ENCODE measurements at regions not wholly inside any gene's neighbourhood (a gene's known extent, or its start where the extent isn't known, plus 50 kb on each side); places are given as distances from the start of the nearest gene placed in this dataset.

DNA sequence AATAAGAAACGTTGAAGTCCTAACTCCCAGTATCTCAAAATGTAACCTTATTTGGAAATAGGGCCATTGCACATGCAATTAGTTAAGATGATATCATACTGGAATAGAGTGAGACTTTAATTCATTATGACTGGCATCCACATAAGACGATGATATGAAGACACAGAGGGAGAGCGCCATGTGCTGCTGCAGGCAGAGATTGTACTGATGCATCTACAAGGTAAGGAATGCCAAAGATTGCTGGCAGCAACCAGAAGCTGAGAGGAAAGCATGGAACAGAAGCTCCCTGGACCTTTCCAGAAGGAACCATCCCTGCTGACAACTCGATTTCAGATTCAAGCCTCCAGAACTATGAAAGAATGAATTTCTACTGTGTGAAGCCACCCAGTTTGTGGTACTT is 697.0 kb upstream of the INTU start:
- WGBS, 2 experiments (ENCODE audit: low coverage in 1 of 2, low lambda C conversion rate in 2 of 2, missing lambda C conversion rate in 2 of 2), result 29 to 34% methylated on average over 4 of the region's 4 CpGs
- peak overlapping the region; percentile 5; the same call in 1 of the 2 replicates for H2AFZ ChIP-seq

DNA sequence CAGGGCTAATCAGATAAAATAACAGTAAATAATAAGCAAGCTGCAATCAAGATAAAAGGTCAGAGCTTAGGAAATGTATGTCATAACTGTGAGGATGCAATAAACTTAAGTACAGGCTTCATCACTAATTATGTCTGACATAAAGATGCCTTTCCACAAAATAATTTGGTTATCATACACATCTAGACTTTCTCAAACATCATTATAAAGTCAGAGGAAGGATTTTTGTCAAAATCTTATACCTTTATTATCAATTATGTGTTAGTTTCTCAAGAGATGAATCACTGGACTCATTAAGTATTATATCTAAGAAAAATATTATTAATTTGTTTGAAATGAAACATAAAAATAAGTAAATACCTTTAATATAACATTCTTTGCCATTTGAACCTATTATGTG is 695.4 kb upstream of the INTU start:
- H2AFZ ChIP-seq, result no peak overlapping the region

More for the DNA sequence above, 697.0 kb upstream of the INTU start:
- TF ChIP-seq EZH2 (IDR thresholded peaks at IDR 0.05; ENCODE audit: insufficient read depth, poor library complexity, severe bottlenecking) (no peak), EZH2phosphoT487 (IDR thresholded peaks at IDR 0.05; ENCODE audit: insufficient read depth, low read depth) (no peak)
- Histone ChIP-seq H4K20me1 (ENCODE audit: insufficient read depth) (no peaks in the 10 kb centered on the region), H3F3A (ENCODE audit: insufficient read depth) (peaks cover 21% of the 10 kb centered on the region), H3K4me2 (ENCODE audit: unreplicated experiment) (no peak overlapping the region), H3K27ac (no peak overlapping the region), H3K79me2 (ENCODE audit: insufficient read depth) (no peaks in the 10 kb centered on the region), H3K4me1 (ENCODE audit: insufficient read depth) (peaks cover 25% of the 10 kb centered on the region), H3K9ac (no peak overlapping the region), H3K9me3 (ENCODE audit: low read depth) (no peaks in the 10 kb centered on the region), H3K36me3 (ENCODE audit: low read depth) (no peaks in the 10 kb centered on the region), H3K4me3 (no peak overlapping the region), H3K9me2 (ENCODE audit: insufficient read depth) (no peaks in the 10 kb centered on the region), H3K27me3 (replicated peaks; ENCODE audit: insufficient read depth) (no peaks in the 10 kb centered on the region)
- in situ Hi-C loops (cut with MboI), result no loop called here
- no peak for DNase-seq

DNA sequence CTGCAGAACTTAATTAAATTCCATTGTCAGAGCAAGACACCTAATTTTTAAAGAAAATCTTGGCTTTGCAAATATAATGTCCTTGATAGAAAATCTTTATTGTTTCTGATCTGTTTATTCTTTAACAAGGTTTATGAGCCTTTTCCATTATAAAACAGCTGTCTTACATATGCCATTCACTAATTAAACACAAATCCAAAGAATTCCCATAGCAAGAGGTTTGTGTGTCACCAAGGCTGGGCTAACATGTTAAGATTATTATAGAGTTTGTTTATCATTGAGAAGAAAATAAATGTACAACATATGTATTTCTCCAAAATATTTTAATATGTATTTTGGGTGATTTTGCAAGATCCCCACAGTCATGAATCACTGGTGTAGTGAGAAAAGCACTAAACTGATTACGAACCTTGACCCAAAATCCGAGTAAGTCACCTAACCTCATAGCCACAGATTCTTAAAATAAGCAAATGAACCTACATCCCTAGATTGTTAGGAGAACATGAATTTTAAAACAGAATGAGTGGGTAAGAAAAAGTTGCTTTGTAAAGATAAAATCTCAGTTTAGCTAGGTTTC is 694.8 kb upstream of the INTU start:
- no peaks in the 10 kb centered on the region for H3K9me3 ChIP-seq (ENCODE audit: low read depth)
- H3F3A ChIP-seq (ENCODE audit: insufficient read depth), result peaks cover 21% of the 10 kb centered on the region
- no peaks in the 10 kb centered on the region for H3K79me2 ChIP-seq (ENCODE audit: insufficient read depth)
- no peak overlapping the region for H2AFZ ChIP-seq
- peaks cover 25% of the 10 kb centered on the region for H3K4me1 ChIP-seq (ENCODE audit: insufficient read depth)
- TF ChIP-seq EZH2phosphoT487 (IDR thresholded peaks at IDR 0.05; ENCODE audit: insufficient read depth, low read depth), result no peak
- no peak for TF ChIP-seq EZH2 (IDR thresholded peaks at IDR 0.05; ENCODE audit: insufficient read depth, poor library complexity, severe bottlenecking)
- in situ Hi-C loops (cut with MboI), result no loop called here
- peak; percentile 48 for DNase-seq
- no peak overlapping the region for H3K4me3 ChIP-seq
- no peaks in the 10 kb centered on the region for H3K9me2 ChIP-seq (ENCODE audit: insufficient read depth)
- no peaks in the 10 kb centered on the region for H3K27me3 ChIP-seq (replicated peaks; ENCODE audit: insufficient read depth)
- H3K27ac ChIP-seq, result peak overlapping the region; percentile 76
- peak overlapping the region; percentile 66 for H3K4me2 ChIP-seq (ENCODE audit: unreplicated experiment)
- no peaks in the 10 kb centered on the region for H3K36me3 ChIP-seq (ENCODE audit: low read depth)
- WGBS, 2 experiments (ENCODE audit: low coverage in 1 of 2, low lambda C conversion rate in 2 of 2, missing lambda C conversion rate in 2 of 2), result 31 to 39% methylated on average over 2 of the region's 2 CpGs
- no peaks in the 10 kb centered on the region for H4K20me1 ChIP-seq (ENCODE audit: insufficient read depth)
- H3K9ac ChIP-seq, result no peak overlapping the region

More for the DNA sequence above, 695.4 kb upstream of the INTU start:
- Histone ChIP-seq H3K9ac (no peak overlapping the region), H4K20me1 (ENCODE audit: insufficient read depth) (no peaks in the 10 kb centered on the region), H3K27ac (no peak overlapping the region), H3K4me2 (ENCODE audit: unreplicated experiment) (no peak overlapping the region), H3K79me2 (ENCODE audit: insufficient read depth) (no peaks in the 10 kb centered on the region), H3F3A (ENCODE audit: insufficient read depth) (peaks cover 21% of the 10 kb centered on the region), H3K4me3 (no peak overlapping the region), H3K9me3 (ENCODE audit: low read depth) (no peaks in the 10 kb centered on the region), H3K9me2 (ENCODE audit: insufficient read depth) (no peaks in the 10 kb centered on the region), H3K27me3 (replicated peaks; ENCODE audit: insufficient read depth) (no peaks in the 10 kb centered on the region), H3K36me3 (ENCODE audit: low read depth) (no peaks in the 10 kb centered on the region), H3K4me1 (ENCODE audit: insufficient read depth) (peaks cover 25% of the 10 kb centered on the region)
- no peak for TF ChIP-seq EZH2 (IDR thresholded peaks at IDR 0.05; ENCODE audit: insufficient read depth, poor library complexity, severe bottlenecking)
- no peak for TF ChIP-seq EZH2phosphoT487 (IDR thresholded peaks at IDR 0.05; ENCODE audit: insufficient read depth, low read depth)
- no peak for DNase-seq
- in situ Hi-C loops (cut with MboI), result no loop called here

DNA sequence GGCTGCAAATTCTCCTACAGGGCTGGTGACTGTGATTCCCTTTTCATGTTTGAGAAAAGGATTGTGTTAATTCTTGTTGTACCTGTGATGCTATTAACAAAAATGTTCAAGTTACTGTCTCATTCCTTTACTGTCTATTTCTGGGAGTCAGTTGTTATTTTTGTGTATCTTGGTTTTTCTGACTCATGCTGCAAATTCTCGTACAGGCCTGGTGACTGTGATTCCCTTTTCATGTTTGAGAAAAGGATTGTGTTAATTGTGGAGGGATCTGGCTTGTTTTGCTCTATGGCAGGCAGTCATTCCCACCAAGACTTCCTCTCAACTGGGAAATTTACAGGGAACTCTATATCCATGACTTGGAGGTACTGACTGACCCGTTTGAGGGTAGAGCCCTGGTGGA is 693.4 kb upstream of the INTU start:
- Histone ChIP-seq H3K9me3 (ENCODE audit: low read depth) (no peaks in the 10 kb centered on the region), H3F3A (ENCODE audit: insufficient read depth) (peaks cover 21% of the 10 kb centered on the region), H3K4me3 (no peak overlapping the region), H3K36me3 (ENCODE audit: low read depth) (no peaks in the 10 kb centered on the region), H4K20me1 (ENCODE audit: insufficient read depth) (no peaks in the 10 kb centered on the region), H3K9me2 (ENCODE audit: insufficient read depth) (no peaks in the 10 kb centered on the region), H3K9ac (peak overlapping the region; percentile 34; the same call in 1 of the 2 replicates), H3K4me1 (ENCODE audit: insufficient read depth) (peaks cover 25% of the 10 kb centered on the region), H3K4me2 (ENCODE audit: unreplicated experiment) (peak overlapping the region; percentile 66), H3K79me2 (ENCODE audit: insufficient read depth) (no peaks in the 10 kb centered on the region), H2AFZ (peak overlapping the region; percentile 59), H3K27me3 (replicated peaks; ENCODE audit: insufficient read depth) (no peaks in the 10 kb centered on the region), H3K27ac (peak overlapping the region; percentile 76)
- TF ChIP-seq EZH2 (IDR thresholded peaks at IDR 0.05; ENCODE audit: insufficient read depth, poor library complexity, severe bottlenecking), result no peak
- no peak for TF ChIP-seq EZH2phosphoT487 (IDR thresholded peaks at IDR 0.05; ENCODE audit: insufficient read depth, low read depth)
- peak; percentile 79 for DNase-seq
- in situ Hi-C loops (cut with MboI), result no loop called here
- 24 to 29% methylated on average over 2 of the region's 2 CpGs for WGBS, 2 experiments (ENCODE audit: low coverage in 1 of 2, low lambda C conversion rate in 2 of 2, missing lambda C conversion rate in 2 of 2)

DNA sequence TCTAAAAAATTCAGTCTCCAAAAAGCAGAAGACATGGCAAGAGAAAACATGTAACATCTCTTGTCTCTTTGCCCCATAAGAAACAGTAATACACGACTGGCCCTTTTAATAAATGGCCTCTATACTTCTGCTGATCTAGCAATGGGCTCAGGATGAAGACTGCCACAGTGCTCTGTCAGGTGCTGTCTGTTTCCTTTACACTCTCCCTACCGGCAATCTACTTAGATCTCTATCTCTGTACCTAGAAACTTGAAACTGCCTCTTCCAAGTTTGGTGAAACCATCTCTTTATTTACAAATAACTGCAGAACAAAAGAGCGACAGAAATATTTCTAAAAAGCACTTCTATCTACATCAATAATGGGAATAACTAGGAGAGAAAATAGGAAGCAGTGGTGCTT is 685.2 kb upstream of the INTU start:
- H3K4me2 ChIP-seq (ENCODE audit: unreplicated experiment), result no peak overlapping the region
- TF ChIP-seq EZH2phosphoT487 (IDR thresholded peaks at IDR 0.05; ENCODE audit: insufficient read depth, low read depth) (no peak), EZH2 (IDR thresholded peaks at IDR 0.05; ENCODE audit: insufficient read depth, poor library complexity, severe bottlenecking) (no peak)
- H4K20me1 ChIP-seq (ENCODE audit: insufficient read depth), result no peaks in the 10 kb centered on the region
- in situ Hi-C loops (cut with MboI), result no loop called here
- no peaks in the 10 kb centered on the region for H3K4me1 ChIP-seq (ENCODE audit: insufficient read depth)
- H3K9me3 ChIP-seq (ENCODE audit: low read depth), result no peaks in the 10 kb centered on the region
- WGBS, 2 experiments (ENCODE audit: low coverage in 1 of 2, low lambda C conversion rate in 2 of 2, missing lambda C conversion rate in 2 of 2), result 68 to 76% methylated on average over 3 of the region's 3 CpGs
- H3K4me3 ChIP-seq, result no peak overlapping the region
- peak overlapping the region; percentile 34; the same call in 1 of the 2 replicates for H2AFZ ChIP-seq
- H3K9me2 ChIP-seq (ENCODE audit: insufficient read depth), result no peaks in the 10 kb centered on the region
- H3K9ac ChIP-seq, result no peak overlapping the region
- H3K36me3 ChIP-seq (ENCODE audit: low read depth), result no peaks in the 10 kb centered on the region
- H3F3A ChIP-seq (ENCODE audit: insufficient read depth), result no peaks in the 10 kb centered on the region
- no peaks in the 10 kb centered on the region for H3K79me2 ChIP-seq (ENCODE audit: insufficient read depth)
- H3K27me3 ChIP-seq (replicated peaks; ENCODE audit: insufficient read depth), result no peaks in the 10 kb centered on the region
- DNase-seq, result no peak
- no peak overlapping the region for H3K27ac ChIP-seq

All from GM23248 (cell line).